Stimulated activated CD8-positive, alpha-beta memory T cell treated with anti-CD3 and anti-CD28 coated beads, Interleukin-15, amount 100 ng/mL, for 1 hour (primary cell): ENCODE measurements at regions not wholly inside any gene's neighbourhood (a gene's known extent, or its start where the extent isn't known, plus 50 kb on each side); places are given as distances from the start of the nearest gene placed in this dataset.
"Not testable (repeated sequence)": the region's sequence is repeated elsewhere in the genome, so short reads cannot be mapped to it uniquely, and the experiment has no call there.

ENCODE experiments used
- DNase-seq: peaks from one replicate; pipeline ENCODE4 v3.0.0-alpha.2; 2020; ENCODE audit warnings: low read depth

DNA sequence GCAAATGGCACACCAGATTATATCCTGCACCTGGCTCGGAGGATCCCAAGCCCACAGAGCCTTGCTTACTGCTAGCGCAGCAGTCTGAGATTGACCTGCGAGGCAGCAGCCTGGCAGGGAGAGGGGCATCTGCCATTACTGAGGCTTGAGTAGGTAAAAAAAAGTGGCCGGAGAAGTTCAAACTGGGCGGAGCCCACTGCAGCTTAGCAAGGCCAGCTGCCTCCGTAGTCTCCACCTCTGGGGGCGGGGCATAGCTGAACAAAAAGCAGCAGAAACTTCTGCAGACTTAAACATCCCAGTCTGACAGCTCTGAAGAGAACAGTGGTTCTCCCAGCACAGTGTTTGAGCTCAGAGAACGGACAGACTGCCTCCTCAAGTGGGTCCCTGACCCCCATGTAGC is 85.4 kb upstream of the TMEM170B start:
- not testable (repeated sequence) for DNase-seq

DNA sequence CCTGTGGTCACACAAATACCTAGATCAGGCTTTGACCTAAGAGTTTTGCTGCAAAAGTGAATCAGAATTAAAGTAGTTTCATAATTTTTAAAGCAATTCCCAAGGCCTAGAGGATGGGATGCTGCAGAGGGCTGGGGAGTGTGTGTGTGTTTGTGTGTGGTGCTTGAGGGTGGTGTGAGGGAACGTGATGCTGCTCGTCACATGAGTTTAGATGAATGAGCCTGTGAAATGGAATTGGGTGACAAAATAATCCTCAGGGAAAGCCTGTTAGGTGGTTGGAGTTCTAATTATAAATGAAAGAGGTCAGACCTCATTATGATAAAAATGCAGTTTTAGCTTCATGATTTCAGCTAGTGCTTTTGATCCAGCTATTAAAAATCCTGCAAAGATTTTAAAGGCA is 87.5 kb upstream of the TMEM170B start:
- DNase-seq = no peak

DNA sequence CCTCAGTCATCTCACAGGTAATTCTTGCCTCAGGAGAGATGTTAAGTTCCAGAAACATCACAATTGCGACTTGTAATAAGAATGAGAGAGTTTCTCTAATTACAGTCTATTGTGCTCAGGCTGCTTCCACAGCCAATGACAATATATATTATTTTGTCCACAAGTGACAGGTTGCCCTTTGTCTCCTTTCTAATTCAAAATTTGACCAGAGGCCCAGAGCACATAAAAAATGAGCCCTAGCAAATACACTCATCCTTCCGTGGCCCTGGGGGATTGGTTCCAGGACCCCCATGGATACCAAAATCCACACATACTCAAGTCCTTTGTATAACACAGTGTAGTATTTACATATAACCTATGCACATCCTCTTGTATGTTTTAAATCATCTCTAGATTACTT is 88.1 kb upstream of the TMEM170B start:
- DNase-seq = no peak

DNA sequence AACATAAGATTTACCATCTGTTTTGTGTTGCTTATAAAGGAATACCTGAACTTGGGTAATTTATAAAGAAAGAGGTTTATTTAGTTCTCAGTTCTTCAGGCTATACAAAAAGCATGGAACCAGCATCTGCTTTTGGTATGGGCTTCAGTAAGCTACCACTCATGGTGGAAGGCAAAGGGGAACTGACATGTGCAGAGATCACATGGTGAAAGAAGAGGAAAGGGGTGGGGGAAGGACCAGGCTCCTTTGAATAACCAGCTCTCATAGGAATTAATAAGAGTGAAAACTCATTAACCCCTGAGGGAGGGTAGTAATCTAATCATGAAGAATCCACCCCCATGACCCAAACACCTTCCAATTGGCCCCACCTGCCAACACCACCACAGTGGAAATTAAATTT is 89.5 kb upstream of the TMEM170B start:
- no peak for DNase-seq

DNA sequence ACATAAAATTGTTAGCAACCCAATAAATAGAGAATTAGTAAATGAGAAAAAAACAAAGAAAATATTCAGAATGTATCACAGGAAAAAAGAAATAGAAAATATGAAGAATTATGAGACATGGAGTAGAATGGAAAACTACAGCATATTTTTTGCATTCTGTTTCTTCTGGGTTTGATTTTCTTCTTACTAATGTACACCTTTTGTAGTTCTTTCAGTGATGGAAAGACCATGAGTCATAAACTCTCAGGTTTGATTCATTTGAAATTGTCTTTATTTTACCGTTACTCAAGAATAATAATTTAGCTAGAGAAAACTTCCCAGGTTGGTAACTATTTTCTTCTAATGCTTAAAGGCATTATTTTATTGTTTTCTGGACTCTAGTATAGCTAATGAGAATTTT is 90.3 kb upstream of the TMEM170B start:
- DNase-seq = no peak

DNA sequence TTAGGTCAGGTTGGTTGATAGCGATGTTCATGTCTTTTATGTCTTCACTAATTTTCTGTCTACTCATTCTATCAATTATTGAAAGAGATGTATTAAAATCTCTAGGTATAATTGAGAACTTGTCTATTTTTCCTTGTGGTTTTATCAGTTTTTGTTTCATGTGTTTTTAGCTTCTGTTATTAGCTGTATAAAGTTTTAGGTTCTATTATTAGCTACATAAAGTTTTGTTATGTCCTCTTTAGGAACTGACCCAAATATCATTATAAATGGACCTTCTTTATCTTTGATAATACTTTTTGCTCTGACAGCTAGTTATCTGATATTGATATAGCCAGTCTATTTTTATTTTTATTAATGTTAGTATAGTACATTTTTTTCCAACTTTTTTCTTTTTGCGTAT is 92.4 kb upstream of the TMEM170B start:
- DNase-seq = no peak

DNA sequence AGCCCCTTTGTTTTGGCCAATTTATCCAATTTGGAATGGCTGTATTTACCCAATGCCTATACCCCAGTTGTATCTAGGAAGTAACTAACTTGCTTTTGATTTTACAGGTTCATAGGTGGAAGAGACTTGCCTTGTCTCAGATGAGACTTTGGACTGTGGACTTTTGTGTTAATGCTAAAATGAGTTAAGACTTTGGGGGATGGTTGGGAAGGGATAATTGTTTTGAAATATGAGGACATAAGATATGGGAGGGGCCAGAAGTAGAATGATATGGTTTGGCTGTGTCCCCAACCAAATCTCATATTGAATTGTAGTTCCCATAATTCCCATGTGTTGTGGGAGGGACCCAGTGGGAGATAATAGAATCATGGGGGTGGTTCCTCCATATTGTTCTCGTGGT is 94.4 kb upstream of the TMEM170B start:
- DNase-seq = not testable (repeated sequence)

DNA sequence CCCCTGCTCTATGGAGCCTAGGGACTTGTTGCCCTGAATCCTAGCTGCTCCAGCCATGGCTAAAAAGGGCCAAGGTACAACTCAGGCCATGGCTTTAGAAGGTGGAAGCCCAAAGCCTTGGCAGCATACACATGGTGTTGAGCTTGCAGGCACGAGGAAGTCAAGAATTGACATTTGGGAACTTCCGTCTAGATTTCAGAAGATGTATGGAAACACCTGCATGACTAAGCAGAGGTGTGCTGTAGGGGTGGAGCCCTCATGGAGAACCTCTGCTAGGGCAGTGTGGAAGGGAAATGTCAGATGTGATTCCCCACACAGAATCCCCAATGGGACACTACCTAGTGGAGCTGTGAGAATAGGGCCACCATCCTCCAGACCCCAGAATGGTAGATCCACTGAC is 95.1 kb upstream of the TMEM170B start:
- DNase-seq = no peak

DNA sequence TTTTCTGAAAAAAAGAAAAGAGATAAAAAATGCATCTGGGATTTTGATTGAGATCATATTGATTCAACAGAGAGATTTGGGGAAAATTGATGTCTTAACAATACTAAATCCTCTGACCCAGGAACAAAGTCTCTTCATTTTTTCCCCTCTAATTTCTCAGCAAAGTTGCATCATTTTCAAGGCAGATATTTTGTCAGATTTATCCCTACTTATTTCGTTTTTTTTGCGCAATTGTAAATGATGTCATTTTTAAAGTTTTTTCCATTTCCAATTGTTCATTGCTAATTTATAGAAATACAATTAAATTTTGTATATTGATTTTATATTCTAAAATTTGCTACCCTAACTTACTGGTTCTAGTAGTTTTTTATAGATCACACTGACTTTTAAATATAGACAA is 97.7 kb upstream of the TMEM170B start:
- DNase-seq = no peak

DNA sequence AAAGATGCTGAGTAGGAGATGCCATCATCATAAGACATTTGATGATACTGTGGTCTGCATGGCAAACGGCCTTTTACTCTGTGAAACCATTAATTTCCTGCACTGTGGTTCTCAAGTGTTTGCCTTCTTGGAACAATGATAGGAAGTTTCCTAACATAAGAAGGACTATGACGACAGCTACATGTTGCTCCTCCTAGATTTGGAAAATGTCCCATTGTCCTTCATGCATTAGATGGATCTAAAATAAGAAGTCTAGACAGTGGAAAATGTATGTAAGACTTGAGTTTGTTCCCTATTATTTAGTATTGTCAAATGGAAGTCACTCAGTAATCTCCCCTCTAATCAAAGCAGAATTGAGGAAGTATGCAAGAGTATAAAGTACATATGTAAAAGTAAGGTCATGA is 98.5 kb upstream of the TMEM170B start:
- no peak for DNase-seq

DNA sequence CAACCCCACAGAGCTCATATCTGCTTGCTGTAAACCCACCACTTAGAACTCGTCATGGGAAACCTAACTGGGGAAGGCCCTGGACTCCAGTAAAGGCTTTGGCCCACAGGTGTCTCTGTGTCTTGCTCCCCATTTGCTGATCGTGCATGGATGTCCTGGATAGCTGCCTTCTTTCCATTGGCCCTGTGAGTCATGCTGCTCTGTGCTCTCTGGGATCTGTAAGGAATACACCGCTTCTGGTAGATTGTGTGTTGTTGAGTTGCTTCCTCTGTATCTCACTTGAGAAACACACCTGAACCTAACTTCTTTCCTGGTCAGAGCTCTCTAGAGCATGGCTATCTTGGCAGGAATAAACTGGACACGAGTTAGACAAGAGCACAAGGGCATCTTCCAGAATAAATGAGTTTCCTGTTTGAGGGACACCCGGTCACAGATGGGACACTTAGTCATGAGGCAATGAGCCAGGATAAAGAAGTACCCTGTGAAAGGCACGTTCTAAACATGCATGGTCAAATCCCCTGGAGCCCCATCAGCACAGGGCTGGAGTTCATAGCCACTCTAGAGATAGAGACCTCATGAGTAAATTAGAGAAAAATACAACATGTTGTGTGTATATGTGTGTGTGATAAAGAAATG is 99.6 kb upstream of the TMEM170B start:
- DNase-seq = no peak

DNA sequence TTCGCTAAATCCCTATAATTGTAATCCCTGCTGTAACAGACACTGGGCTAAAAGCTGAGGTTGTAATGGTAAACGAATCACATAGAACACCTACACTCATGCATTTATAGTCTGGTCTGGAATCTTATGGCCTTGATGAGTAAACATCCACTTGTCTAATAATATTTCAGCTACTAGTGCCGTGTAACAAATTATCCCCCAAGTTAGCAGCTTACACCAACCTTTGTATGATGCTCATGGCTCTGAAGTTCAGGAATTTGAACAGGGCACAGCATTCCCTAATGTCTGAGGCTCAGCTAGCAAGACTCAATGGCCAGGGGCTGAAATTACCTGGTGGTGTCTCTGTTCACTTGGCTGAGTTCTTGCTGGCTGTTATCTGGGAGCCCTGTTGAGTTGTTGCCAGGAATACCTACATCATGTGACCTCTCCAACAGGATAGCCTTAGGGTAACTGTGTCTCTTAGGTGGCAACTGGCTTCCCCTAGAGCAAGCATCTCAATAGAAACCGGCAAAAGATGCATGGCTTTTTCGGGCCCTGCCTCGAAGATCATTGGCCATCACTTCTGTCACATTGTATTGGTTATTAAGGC is 100.9 kb upstream of the TMEM170B start:
- DNase-seq = no peak

DNA sequence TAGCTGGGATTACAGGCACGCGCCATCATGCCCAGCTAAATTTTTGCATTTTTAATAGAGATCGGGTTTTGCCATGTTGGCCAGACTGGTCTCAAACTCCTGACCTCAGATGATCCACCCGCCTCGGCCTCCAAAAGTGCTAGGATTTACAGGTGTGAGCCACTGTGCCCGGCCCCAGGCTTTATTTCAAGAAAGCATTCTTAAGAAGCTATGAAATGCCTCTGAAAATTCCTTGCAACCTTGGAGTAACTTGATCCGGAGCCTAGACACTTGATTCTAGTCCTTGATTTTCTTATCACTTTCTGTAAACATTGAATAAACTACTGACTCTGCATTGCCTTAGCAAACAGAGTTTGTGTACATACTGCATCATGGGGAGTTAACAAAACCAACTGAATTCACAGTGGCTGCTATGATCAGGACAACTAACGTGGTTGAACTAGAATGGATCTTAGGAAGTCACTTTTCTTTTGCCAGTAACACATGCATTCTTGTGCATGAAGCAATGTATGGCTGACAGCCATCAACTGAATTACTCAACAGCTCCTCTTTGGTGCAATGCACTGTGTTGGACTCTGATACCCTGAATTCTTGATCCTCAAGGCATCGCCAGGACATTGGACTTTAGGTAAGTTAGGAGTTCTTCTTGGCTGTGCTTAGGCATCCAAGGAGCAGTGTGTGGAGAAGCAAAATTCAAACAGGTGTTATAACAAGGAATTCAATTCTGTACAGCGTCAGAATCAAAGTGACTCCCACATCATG is 102.8 kb upstream of the TMEM170B start:
- DNase-seq = no peak

DNA sequence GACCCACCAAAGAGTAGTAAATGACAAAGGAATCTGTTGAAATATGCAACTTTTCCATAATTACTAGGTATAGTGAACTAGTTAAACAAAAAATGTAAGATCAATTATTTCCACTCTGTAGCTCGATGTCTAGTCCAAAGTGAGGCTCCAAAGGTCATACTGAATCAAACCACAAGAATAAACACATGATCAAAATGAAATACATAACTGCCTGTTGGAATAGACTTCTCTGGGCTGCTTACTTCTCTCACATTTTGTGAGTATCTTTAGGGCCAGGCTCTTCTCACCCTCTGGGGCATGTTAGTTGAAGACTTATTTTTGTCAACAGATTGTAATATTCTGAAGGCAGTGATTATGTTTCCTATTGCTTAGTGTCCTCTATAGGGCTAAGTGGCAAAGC is 103.7 kb upstream of the TMEM170B start:
- DNase-seq = no peak

DNA sequence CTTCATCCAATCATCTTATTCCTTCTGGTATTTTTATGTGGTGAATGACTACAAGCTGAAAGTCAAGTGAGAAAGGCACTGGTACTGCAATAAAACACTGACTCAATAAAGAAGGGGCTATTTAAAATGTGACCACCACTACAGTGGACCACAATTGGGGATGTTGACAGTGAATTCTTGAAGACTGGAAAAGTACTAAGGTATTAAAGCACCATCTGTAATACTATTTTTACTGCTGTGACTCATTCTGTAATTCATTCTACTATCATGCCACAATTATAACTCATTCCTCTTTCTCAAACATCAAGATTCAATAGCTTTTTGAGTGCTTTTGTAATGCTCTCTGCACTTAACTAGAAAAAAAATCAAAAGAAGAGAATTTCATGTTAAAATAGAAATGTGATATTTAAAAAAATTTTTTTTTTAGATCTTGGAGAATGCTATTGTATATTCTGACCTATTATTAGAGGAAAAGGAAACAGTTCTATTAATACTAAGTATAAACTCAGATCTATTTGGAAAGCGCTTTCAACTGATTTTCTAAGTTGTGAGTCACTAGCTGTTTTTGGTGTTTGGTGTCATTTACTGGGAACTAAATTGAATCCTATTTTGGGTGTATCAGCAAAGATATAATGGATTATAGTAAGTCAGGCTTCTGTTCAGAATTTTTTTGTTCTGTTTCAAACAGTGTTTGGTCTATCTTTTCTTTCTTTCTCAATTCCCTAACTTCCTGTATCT is 104.7 kb upstream of the TMEM170B start:
- no peak for DNase-seq

DNA sequence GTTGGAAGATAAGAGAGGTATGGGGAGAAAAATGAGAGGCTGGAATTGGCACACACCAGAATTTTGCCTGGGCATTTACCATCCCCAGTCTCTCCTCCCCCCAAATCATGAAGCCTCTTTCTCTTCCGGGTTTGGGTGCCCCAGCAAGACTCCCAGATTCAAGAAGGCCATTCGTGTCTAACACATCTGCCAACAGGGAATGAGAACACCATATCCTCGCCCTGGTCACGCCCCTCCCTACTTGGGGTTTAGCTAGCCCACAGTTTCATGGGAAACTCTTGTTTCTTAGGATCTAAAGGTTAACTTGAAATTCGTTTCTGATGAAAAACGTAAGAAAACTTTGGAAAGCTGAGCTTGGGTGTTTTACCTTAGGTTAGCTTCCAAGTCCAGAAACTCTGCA is 105.5 kb upstream of the TMEM170B start:
- no peak for DNase-seq

DNA sequence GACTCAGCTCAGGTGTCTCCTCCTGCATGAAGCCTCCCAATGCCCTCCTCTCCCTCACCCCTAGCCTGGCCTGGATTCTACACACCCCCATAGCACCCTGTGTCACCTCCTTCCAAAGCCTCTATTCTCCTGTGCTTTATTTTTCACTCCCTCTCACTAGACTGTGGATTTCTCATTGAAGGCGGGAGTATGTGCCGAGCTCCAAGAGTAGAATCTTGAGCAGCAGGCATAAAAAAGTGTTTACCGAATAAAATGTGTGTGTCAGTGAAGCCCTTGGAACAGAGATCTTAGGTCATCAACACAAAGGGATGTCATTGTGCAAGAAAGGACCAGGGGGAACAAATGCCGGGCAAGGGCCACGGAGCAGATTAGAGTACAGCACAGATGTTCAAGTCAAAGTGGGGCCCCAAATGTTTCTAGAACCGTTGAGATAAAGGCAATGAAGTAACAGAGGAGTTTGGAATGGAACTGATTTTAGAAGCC is 106.1 kb upstream of the TMEM170B start:
- no peak for DNase-seq

DNA sequence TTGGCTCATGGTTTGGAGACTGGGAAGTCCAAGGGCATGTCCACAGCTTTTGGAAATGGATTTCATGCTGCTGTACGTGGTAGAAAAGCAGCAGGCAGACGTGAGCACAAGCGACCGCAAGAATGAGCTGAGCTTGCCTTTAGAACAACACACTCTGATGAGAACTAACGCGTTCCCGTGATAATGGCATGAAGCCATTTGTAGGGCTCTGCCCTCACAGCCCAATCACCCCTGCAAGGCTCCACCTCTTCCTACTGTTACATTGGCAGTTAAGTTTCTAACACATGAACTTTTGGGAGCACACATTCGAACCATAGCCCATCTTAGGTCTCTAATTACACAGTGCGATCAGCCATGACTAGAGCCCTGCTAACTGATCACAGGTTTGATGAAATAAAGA is 107.5 kb upstream of the TMEM170B start:
- no peak for DNase-seq

DNA sequence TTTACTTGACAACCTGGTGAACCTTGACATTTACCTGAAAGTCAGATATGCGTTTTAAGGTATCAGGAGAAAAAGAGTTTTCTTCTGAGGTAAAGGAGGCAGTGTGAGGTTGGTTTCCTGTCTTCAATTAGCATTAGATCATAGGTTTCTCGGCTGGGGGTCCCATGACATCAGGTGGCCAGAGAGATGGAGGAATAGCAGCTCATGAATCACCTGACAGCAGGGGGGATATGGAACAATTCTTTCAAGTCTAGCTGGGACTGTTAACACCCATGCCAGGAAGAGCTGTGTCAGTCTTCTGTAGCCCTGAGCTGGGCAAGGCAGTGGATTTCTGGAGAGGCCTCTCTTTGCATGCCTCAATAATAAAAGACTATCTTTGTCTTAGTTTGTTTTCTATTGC is 108.0 kb upstream of the TMEM170B start:
- DNase-seq = no peak

DNA sequence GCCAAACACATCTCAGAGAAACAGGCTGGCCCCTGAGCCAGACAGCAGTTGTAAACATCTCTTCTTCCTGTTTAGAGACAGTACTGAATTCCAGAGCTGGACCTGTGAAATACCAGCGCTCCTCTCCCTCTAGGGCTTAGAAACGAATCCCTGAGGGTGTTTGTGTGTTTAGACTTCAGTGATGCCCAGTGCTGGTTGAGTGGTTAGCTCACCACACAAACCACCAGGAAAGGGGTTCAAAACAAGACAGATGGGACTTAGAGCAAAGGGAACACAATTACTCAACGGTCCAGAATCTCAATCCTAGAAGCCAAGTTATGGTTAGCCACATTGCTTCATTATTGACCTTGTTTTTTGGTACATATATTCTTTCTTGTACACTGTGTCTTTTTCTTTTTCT is 108.7 kb upstream of the TMEM170B start:
- DNase-seq = no peak

DNA sequence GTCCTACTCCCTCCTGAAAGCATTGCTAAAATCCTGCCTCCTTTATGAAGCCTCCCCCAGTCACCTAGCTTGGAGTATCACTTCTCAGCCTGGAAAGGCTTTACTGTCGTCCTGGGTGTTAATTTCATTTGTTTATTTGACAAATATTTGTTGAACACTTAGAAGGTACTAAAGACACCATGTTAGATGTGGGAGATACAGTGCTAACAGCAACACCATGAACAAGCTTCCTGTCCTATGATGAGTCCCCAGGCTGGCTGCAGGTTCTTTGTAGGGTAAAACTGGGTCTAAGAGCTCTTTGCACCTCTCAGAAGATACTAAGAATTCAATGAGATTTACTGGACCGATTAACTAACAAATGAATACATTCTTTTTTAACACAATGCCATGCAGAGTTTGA is 109.2 kb upstream of the TMEM170B start:
- no peak for DNase-seq

DNA sequence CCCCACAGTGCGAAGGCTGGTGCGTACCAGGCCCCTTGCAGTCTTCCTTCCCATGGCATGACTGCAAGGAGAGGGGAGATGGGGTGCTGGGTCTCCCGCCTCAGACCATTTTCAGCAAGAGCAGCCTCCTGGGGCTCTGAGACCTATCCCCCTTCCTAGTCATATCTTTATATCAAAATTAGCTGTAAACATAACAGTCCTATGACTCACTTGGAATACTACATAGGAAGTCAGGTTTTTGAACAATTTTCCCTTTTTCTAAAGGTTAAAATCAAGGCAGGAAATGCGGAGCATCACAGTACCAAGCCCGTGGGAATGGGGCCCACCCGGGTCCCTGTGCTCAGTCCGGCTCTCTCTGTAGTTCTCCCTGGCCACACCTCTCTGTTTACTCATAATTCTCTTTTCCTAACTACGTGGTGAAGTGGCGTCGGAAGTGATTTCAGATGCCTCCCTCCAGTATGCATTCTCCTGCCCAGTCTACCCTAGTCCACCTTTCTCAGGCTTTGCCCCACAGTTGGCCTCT is 109.8 kb upstream of the TMEM170B start:
- no peak for DNase-seq
